ENCODE measurements at regions not wholly inside any gene's neighbourhood (a gene's known extent, or its start where the extent isn't known, plus 50 kb on each side); places are given as distances from the start of the nearest gene placed in this dataset.

- no peak overlapping the region for H3K27ac ChIP-seq (ENCODE audit: extremely low read length, insufficient read depth, low read length)
- no peaks in the 10 kb centered on the region; a peak in 4 of 5 replicates for H3K27me3 ChIP-seq (ENCODE audit: control insufficient read depth in 1 of 2, insufficient read depth in 2 of 2, low read length in 2 of 2)
- BruUV-seq (replicated peaks), result no TSS peak
- H2AFZ ChIP-seq (ENCODE audit: low read length), result no peak overlapping the region
- TF ChIP-seq REST (IDR thresholded peaks at IDR 0.05; ENCODE audit: borderline replicate concordance in 1 of 2, low read depth in 1 of 2, low read length in 2 of 2) (no peak), DMTF1 (CRISPR knock-in tag; IDR thresholded peaks at IDR 0.05) (no peak), POLR2AphosphoS5 (IDR thresholded peaks at IDR 0.05; ENCODE audit: low read depth, low read length) (no peak), ELF1 (CRISPR knock-in tag; IDR thresholded peaks at IDR 0.05) (no peak), ZNF207 (IDR thresholded peaks at IDR 0.05; ENCODE audit: borderline replicate concordance) (no peak), PREB (CRISPR knock-in tag; IDR thresholded peaks at IDR 0.05) (no peak), ATRX (CRISPR knock-in tag; IDR thresholded peaks at IDR 0.05; ENCODE audit: borderline replicate concordance) (no peak), CAMTA2 (CRISPR knock-in tag; IDR thresholded peaks at IDR 0.05; ENCODE audit: borderline replicate concordance) (no peak), ETV5 (CRISPR knock-in tag; IDR thresholded peaks at IDR 0.05; ENCODE audit: borderline replicate concordance) (no peak), NBN (conservative IDR thresholded peaks at IDR 0.05) (no peak), ELF4 (CRISPR knock-in tag; IDR thresholded peaks at IDR 0.05; ENCODE audit: borderline replicate concordance) (no peak), ZNF670 (CRISPR knock-in tag; IDR thresholded peaks at IDR 0.05; ENCODE audit: borderline replicate concordance) (no peak), KDM1A (CRISPR knock-in tag; IDR thresholded peaks at IDR 0.05) (no peak), MATR3 (CRISPR knock-in tag; IDR thresholded peaks at IDR 0.05) (no peak), RFXANK (CRISPR knock-in tag; IDR thresholded peaks at IDR 0.05) (no peak), TERF1 (CRISPR knock-in tag; IDR thresholded peaks at IDR 0.05) (no peak)
- DNase-seq (ENCODE audit: low spot score) (no peak), FAIRE-seq (no peak), ATAC-seq (no peak)
- no peaks in the 10 kb centered on the region for H3K79me2 ChIP-seq (ENCODE audit: insufficient read depth, low read length)
- H3K4me1 ChIP-seq (ENCODE audit: insufficient read depth, low read length), result no peaks in the 10 kb centered on the region
- WGBS (ENCODE audit: low lambda C conversion rate), result 45% methylated on average over 2 of the region's 2 CpGs
- no peaks in the 10 kb centered on the region for H3K9me3 ChIP-seq (ENCODE audit: low read length)
- in situ Hi-C loops (cut with HindIII; ENCODE audit: extremely low pct_ligation_motif_present, low pct_unique_long_range_greater_than_20kb) (no loop called here), intact Hi-C loops (cut with micrococcal nuclease; ENCODE audit: unreplicated experiment) (no loop called here)
- H3K4me3 ChIP-seq (replicated peaks in 1 of 3; ENCODE audit: insufficient read depth in 1 of 3, low read depth in 2 of 3, low read length in 3 of 3), result no peak overlapping the region
- ChIA-PET CTCF (ENCODE audit: low intra/inter-chr PET ratio, low total read pairs) (no interaction called here), POLR2A (no interaction called here)
- H3K36me3 ChIP-seq (replicated peaks in 1 of 2; ENCODE audit: control insufficient read depth in 1 of 2, insufficient read depth in 2 of 2, low read length in 2 of 2), result no peaks in the 10 kb centered on the region
- no peak overlapping the region for H3K4me2 ChIP-seq (ENCODE audit: low read depth, low read length)
- H4K20me1 ChIP-seq (ENCODE audit: insufficient read depth, low read length), result no peaks in the 10 kb centered on the region
- H3K9ac ChIP-seq (ENCODE audit: insufficient read depth, low read depth, low read length), result no peak overlapping the region
These were observed 58.3 kb downstream of the OLFML3 start for GRCh38 chr1:114037631-114037890.
